HFFc6 (cell line): ENCODE measurements at regions not wholly inside any gene's neighbourhood (a gene's known extent, or its start where the extent isn't known, plus 50 kb on each side); places are given as distances from the start of the nearest gene placed in this dataset.

Source experiments
- DNase-seq: peaks from one replicate; pipeline ENCODE4 v3.0.0-alpha.2; 2018
- H3K27ac Mint-ChIP-seq: 2 replicates; pipeline ENCODE4 v1.8.0; 2020; ENCODE audit warnings: mild to moderate bottlenecking, mixed read lengths
- H3K27me3 Mint-ChIP-seq: 2 replicates; pipeline ENCODE4 v1.8.0; 2021; ENCODE audit warnings: mild to moderate bottlenecking, moderate library complexity, mixed read lengths; ENCODE audit not compliant: insufficient read depth
- H3K36me3 Mint-ChIP-seq: 2 replicates; pipeline ENCODE4 v1.8.0; 2021; ENCODE audit warnings: low read depth, mixed read lengths
- H3K4me1 Mint-ChIP-seq: 2 replicates; pipeline ENCODE4 v1.8.0; 2020; ENCODE audit warnings: low read depth, mixed read lengths
- H3K4me3 Mint-ChIP-seq: 2 replicates; pipeline ENCODE4 v1.8.0; 2020; ENCODE audit warnings: mild to moderate bottlenecking, moderate library complexity, mixed read lengths
- H3K9me3 Mint-ChIP-seq: 2 replicates; pipeline ENCODE4 v1.8.0; 2020; ENCODE audit warnings: mild to moderate bottlenecking, mixed read lengths
- CTCF ChIP-seq: fragments of 200-600 bp; sonication (generic); IDR thresholded peaks from 2 replicates; pipeline ENCODE4 v1.5.0; 2021; ENCODE audit warnings: antibody characterized with exemption, mild to moderate bottlenecking

GRCh38 chr4:118585015-118585414 lies 100.2 kb upstream of the METTL14 start:
- Mint-ChIP-seq H3K27ac (no peak overlapping the region), H3K4me3 (no peak overlapping the region), H3K27me3 (peaks cover 36% of the 10 kb centered on the region), H3K36me3 (no peaks in the 10 kb centered on the region), H3K4me1 (no peaks in the 10 kb centered on the region), H3K9me3 (no peaks in the 10 kb centered on the region)
- no peak for DNase-seq
- no peak for TF ChIP-seq CTCF

GRCh38 chr4:118586357-118586790 lies 98.8 kb upstream of the METTL14 start:
- Mint-ChIP-seq H3K27me3 (peaks cover 34% of the 10 kb centered on the region), H3K4me3 (no peak overlapping the region), H3K4me1 (peaks cover 6% of the 10 kb centered on the region), H3K9me3 (no peaks in the 10 kb centered on the region; the same call in 1 of the 2 replicates), H3K36me3 (no peaks in the 10 kb centered on the region), H3K27ac (no peak overlapping the region)
- DNase-seq, result no peak
- TF ChIP-seq CTCF, result no peak

GRCh38 chr4:118587116-118587831 lies 97.9 kb upstream of the METTL14 start:
- no peaks in the 10 kb centered on the region; the same call in 1 of the 2 replicates for H3K9me3 Mint-ChIP-seq
- peaks cover 34% of the 10 kb centered on the region for H3K27me3 Mint-ChIP-seq
- peaks cover 10% of the 10 kb centered on the region for H3K4me1 Mint-ChIP-seq
- no peak overlapping the region for H3K27ac Mint-ChIP-seq
- DNase-seq, result no peak
- H3K36me3 Mint-ChIP-seq, result 0 out of 2 replicates have a peak, but pooled peaks cover 4% of the 10 kb centered on the region
- no peak for TF ChIP-seq CTCF
- H3K4me3 Mint-ChIP-seq, result no peak overlapping the region

GRCh38 chr4:118587946-118588345 lies 97.2 kb upstream of the METTL14 start:
- no peak overlapping the region for H3K4me3 Mint-ChIP-seq
- no peak for TF ChIP-seq CTCF

GRCh38 chr4:118589471-118590055 lies 95.6 kb upstream of the METTL14 start:
- TF ChIP-seq CTCF, result no peak
- peaks cover 10% of the 10 kb centered on the region for H3K4me1 Mint-ChIP-seq
- H3K27me3 Mint-ChIP-seq, result peaks cover 22% of the 10 kb centered on the region
- H3K27ac Mint-ChIP-seq, result no peak overlapping the region
- H3K36me3 Mint-ChIP-seq, result 0 out of 2 replicates have a peak, but pooled peaks cover 4% of the 10 kb centered on the region
- H3K9me3 Mint-ChIP-seq, result no peaks in the 10 kb centered on the region; the same call in 1 of the 2 replicates
- DNase-seq, result no peak
- no peak overlapping the region for H3K4me3 Mint-ChIP-seq

More at GRCh38 chr4:118587946-118588345, 97.2 kb upstream of the METTL14 start:
- DNase-seq, result no peak
- Mint-ChIP-seq H3K27me3 (peaks cover 30% of the 10 kb centered on the region), H3K27ac (no peak overlapping the region), H3K36me3 (0 out of 2 replicates have a peak, but pooled peaks cover 4% of the 10 kb centered on the region), H3K4me1 (peaks cover 10% of the 10 kb centered on the region), H3K9me3 (no peaks in the 10 kb centered on the region; the same call in 1 of the 2 replicates)
